ENCODE measurements at regions not wholly inside any gene's neighbourhood (a gene's known extent, or its start where the extent isn't known, plus 50 kb on each side); places are given as distances from the start of the nearest gene placed in this dataset.

DNA sequence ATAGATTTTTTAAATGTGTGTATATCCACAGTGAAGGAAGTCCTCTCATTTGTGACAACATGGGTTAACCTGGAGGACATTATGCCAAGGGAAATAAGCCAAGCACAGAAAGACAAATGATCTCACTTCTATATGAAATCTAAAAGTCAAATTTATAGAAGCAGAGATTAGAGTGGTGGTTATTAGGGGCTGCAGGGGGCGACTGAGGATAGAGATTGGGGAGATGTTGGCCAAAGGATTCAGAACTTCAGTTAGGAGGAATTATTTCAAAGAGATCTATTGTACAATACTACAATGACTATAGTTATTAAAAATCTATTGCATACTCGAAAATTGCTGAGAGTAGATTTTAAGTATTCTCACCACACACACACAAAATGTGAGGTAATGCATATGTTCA lies 252.4 kb upstream of the SLC39A10 start:
- DNase-seq = no peak

DNA sequence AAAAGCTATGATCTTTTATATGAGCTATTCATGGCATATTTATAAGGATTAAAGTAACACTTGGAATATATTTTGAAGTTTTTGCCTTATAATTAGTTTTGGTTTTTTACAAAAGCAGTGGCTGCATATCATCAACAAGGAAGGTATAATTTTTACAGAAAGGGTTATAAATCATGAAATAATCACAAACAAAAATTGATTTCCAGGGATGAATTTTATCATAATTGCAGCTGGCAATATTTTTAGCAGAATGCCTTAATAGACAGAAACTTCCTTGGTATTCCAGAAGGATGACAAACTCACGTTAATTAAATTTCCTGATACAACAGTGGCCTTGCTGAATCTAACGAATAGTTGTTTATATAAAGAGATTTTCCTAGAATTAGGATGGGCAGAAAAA lies 260.5 kb upstream of the SLC39A10 start:
- DNase-seq = no peak

DNA sequence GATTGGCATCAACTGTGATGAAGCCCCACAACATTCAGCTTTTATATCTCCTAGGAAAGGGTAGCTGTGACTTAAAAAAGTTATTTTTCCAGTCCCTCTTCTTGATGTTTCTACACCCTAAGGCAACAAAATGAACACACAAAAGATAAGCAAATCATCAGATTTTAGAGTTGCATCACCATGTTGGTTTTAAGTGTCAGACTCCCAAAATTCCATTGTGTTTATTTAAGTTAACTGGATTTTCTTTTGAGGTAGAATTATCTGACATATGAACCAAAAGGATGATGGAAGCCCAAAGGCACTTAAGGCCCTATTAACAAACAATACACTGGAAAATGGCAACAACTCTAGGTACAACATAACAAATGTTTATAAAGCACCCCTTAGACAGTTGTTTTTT lies 261.7 kb upstream of the SLC39A10 start:
- no peak for DNase-seq

DNA sequence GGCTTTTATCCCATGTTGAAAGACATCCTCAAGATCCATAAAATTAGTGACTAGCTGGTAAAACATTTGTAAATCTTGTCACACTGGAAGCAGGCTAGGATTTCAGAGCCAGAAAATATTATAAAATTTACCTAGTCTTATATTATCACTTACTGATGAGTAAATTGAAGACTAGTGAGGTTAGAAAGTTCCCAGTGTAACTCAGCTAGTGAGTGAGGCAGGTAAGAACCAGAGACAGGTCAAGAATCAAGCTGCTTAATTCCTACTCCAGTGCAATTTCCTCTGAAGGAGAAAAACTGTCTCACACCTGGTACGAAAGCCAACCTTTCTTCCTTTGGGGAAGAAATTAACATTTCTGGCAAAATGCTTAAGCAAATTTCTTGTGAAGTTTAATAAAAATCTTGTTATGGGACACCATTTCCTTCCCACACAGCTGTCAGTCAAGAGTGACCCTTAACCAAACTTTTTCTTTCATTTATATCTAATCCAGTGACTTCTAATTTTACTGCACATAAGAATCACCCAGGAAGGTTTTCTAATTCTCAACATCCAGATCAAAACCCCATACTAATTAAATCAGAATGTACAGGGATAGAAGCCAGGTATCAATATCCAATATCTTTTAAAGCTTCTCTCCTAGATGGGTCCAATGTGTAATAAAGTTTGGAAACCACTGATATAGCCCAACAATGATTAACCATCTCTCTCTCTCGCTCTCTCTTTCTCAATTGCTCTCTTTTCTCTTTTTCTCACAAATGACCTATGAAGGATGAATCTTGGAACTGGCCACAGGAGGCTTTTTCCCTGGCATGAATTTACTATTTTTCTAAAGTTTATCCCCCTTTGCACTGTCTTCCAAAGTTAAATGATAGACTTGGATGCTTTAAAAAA lies 264.3 kb upstream of the SLC39A10 start:
- DNase-seq = no peak

DNA sequence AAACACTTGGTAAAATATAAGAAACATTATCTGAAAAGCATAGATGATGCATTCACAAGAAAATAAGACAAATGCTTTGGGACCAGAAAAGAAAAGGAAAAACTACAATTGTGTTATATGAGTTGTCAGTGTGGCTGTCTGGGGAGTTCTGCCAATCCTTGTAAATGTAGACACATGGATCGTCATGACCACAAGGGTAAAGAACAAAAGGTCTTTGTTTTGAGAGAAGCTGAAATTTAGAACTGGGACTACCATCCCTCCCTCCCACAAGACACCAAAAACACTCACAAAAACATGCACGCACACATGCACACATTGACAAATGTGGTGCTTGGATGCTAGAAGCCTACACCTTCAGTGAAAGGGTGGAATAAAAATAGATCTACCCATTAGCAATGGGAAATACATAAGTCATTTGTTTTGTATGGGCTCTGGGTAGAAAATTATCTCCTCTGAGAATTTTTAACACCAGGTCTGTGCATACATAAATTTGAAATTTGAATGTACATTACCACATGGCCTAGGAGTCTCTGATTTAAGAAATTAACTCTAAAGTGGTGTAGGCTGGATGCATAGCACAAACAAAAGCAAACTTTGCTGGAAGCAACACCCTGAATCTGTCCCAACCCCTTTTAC lies 266.2 kb upstream of the SLC39A10 start:
- DNase-seq = no peak

DNA sequence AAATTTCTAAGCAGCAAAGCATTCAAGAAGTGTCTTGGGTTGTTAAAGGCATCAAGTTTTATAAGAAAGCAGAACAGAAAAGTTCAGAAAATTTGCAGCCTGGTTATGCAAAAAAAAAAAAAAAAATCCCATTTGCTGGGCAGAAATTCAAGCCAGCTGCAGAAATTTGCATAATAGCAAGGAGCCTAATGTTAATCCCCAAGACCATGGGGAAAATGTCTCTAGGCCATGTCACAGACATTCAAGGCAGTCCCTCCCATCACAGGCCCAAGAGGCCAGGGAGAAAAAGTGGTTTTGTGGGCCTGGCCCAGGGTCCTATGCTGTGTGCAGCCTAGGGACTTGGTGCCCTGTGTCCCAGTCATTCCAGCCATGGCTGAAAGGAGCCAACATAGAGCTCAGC lies 269.0 kb upstream of the SLC39A10 start:
- DNase-seq = no peak

DNA sequence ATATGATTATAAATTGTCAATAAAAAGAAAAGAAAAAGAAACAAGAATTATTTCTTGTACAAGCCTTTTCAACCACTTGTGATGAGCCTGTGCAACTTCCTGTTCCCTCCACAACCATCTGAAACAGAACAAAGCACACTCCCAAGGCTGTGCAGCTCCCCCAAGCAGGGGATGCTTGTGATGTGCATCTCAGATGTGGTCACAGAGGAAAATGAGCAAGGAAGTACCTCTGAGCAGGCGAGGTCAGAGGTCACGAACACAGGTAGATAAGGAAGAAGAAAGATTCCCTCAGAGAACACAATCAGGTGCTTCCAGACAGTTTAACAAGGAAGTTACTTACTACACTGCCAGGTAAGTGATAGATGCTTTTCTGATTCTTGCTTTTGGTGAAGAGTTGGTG lies 274.8 kb upstream of the SLC39A10 start:
- DNase-seq = peak; percentile 6

DNA sequence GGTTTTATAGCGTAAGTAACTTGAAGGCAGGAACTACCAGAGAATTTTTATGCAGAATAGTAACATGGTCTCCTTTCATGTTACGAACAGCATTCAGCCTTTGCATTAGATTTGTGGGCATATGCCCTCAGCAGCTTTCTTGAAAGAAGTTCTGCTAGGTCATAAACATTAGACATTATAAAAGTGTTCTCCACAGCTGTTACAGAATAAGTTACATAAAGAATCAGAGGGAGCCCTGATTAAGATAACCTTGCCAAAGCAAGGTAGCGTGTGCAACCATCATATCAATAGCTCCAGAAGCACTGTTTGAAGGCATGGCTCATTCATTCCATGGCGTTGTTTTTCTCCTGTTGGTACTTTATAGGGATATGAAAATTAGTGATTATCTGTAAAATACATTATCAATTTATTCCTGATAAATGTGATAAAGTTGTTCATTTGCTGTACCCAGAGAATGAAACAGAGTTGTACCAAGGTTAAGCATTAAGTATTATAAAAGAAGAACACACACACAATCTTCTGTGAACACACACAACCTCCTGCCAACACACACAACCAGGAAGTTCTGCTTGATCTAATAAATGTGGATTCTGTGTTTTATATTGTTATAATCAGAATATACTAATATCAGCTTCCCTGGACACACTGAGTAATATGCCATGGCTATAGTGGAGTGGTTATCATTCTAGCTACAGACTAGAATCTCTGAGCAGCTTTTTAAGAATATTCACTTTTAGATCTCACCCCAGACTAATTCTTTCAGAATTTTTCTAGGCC lies 286.7 kb upstream of the SLC39A10 start:
- no peak for DNase-seq

DNA sequence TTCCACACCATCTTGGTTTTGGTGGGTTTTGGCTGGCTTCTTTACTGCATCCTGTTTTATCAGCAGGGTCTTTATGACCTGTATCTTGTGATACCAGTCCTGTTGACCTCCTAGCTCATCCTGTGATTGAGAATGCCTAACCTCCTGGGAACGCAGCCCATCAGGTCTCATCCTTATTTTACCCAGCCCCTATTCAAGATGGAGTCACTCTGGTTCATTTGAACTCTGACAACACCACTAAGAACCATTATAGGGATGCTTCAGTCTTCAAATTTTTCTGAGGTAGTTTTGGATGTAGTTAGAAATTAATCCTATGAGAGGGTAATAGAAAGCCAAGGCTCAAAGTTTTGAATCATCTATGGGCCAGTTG lies 287.8 kb upstream of the SLC39A10 start:
- DNase-seq = no peak

DNA sequence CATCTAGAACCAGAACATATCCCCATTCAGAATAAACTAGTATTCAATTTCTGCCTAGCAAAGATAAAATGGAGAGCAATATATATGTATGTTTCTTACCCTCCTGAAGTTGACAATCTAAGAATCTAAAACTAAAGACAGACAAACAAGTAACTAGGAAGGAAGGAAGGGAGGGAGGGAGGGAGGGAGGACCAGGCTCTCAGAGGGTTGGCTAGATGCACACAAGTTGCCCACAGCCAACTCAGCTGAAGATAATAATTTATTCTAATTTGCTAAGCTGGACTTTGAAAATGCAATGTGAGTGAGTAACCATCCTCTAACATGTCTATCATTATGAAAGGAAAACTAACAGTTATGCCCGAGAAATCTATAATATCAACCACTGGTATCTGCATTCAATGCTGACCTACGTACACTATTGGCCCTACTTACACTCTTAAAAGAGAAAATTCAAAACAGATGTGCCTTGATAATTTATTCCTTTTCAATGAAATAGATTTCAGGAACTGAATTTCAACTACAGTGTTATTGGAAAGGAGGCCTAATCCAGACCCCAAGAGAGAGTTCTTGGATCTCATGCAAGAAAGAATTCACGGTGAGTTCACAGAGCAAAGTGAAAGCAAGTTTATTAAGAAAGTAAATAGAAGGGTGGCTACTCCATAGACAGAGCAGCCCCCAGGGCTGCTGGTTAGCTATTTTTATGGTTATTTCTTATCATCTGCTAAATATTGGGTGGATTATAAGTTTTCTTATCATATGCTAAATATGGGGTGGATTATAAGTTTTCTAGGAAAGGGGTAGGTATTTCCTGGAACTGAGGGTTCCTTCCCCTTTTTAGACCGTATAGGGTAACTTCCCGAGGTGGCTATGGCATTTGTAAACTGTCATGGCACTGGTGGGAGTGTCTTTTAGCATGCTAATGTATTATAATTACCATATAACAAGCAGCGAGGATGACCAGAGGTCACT lies 288.5 kb upstream of the SLC39A10 start:
- DNase-seq = no peak

DNA sequence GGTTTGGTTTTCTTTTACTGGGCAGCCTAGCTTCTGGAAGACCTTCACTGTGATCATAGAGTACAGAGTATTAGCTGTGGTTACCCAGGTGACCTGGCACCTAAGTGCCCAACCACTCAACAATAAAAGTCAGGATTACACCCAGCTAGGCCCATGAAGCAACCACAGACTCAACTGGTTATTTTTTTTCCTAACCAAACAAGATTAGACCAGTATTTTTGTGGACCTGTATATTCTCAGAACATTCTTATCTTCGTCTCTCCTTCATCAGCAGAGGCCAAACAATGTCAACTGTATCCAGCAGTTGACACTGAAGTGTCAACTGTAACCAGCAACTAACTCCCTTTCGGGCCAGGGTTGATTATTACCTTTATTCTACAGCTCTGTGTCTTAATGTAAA lies 289.2 kb upstream of the SLC39A10 start:
- DNase-seq = no peak

DNA sequence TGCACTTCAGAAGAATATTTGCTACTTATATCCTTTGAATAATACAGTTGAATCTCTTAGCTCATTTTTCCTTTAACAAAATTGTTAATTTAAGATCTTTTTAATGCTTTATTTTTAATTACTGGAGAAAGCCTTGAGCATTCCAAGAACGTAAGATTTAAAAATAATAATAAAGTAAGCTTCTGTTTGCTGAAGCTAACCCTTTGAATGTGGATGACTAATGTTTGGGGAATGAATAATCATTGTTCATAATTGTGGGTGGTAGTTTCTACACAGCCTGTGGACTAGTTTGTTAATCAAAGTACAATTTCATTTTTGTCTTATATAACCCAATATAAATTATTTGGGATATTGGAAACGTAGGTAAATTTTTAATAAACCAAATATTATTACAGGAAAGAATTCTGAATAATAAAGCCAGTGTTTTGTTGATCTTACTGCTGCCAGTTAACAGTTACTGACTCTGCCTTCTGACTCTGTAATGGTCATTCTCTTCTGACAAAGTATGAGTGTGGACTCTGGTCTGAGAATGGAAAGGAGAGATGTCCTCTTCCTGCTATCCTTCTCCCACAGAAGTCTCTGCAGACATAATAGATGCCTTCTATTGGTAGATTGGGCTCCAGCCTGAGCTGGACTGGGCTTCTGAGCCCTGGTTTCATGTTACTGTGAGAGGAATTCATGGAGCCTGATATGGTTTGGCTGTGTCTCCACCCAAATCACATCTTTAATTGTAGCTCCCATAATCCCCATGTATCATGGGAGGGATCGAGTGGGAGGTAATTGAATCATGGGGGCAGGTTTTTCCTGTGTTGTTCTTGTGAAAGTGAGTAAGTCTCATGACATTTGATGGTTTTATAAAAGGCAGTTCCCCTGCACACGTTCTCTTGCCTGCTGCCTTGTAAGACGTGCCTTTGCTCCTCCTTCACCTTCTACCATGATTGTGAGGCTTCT lies 292.7 kb upstream of the SLC39A10 start:
- no peak for DNase-seq

DNA sequence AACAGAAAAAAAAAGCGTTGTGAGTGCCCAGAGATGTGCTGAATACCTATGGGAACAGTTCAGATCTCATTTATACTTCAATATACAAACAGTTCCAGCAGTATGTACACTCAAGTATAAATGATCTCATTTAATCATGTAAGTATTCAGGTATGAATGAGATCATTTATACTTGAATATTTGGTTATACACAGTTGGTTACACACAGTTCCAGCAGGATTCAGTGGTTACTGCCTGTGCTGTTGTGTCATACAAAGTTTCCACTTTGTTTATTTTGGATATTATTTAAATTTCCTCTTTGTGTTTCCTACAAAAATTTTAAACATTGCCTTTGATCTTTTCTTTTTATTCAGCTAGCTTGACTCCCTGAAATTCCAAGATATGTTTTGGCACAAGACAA lies 293.5 kb upstream of the SLC39A10 start:
- DNase-seq = no peak

DNA sequence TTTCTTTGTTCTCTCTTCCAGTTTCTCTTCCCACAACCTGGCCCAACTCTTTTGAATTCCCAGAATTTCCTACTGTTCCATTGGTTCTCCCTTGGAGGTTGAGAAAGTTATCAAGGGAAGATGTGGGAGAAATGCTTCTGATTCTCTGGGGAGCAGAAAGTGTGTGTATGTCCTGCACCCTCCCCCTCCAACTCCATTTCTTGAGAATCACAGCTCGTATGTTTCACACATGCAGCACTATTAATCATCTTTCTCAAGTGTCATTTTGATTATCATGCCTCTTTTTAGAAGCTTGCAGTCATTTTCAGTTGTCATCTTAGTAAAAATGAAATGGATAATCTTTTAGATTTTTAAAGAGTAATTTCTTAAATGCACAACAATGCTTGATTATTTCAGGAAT lies 296.8 kb upstream of the SLC39A10 start:
- DNase-seq = no peak

DNA sequence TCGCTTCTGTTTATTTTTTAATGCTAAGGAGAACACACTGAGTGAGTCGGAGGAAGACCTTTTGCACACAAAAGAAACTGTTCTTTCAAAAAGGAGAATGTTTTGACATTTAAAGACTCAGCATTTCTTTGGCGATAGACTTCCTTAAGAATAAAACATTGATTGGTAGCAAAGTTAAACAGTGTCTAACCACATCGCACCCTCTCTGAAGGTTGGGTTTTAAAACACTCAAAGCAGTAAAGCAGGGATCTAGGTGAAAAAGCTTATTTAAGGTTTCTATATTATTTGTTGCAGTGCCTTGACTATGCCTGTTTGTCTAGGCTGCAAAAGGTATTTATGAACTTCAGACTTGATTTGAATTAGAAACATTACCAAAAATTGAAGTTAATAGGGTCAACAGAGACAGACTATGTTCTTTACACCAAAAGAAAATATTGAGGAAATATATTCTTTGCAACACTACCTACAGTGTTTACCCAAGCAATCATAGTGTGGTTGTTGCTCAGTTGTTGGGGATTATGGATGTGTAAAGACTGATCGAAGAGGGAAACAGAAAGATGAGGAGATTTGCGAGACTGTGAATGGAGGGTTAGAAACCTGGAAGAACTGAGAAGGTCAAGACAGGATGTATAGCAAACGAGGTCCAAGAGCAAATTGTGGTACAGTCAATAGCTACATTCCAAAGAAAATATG lies 297.8 kb upstream of the SLC39A10 start:
- no peak for DNase-seq

DNA sequence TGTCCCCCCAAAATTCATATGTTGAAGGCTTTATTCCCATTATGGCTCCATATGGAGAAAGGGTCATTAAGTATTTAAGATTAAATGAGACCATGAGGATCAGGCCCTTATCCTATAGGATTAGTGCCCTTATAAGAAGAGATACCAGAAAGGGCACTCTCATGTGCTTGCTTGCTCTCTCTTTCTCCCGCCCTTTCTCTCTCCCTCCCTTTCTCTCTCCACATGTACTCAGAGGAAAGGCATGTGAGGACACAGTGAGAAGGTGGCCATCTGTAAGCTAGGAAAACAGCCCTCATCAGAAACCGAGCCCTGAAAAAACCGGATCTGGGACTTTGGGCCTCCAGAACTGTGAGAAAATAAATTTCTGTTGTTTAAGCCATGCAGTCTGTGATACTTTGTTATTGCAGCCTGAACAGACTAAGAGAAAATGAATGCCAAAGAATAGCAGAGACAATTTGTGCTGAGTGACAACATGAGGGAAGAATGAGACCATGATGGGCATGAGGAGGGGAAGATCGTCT lies 300.0 kb upstream of the SLC39A10 start:
- no peak for DNase-seq

DNA sequence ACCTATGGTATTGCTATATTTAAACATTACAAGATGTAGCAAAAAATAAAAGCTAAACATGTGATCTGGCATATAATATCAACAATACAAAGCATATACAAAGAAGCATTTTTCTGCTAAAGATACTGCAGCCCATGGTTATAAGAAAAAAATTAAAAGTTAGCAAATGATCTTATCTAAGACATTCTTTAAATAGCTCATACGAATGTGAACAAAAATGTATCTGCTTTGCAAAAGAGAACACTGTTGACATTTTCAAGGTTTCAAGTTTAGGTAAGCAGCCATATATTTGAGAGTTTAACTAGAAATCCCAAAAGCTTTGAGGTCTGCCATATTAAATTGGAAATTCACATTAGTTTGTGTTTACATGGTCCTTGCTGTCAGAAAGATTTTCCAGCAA lies 301.0 kb upstream of the SLC39A10 start:
- DNase-seq = no peak

DNA sequence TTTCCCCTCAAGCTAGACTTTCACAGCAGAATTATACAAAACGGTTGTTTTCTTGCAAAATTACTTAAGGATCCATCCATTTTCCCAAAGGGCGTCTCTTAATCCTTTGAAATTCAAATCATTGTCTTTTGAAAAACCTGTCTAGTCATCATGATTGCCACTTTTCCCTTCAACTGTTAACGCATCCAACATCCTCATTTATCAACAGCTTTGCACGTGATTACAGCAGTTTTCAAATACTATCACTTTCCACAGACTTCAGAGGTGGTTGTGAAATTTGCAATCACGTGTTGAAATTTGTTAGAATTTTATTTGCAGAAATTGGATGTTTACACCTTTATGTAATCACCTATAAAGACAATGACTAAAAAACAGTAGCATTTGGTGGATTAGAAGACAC lies 304.4 kb upstream of the SLC39A10 start:
- DNase-seq = no peak

DNA sequence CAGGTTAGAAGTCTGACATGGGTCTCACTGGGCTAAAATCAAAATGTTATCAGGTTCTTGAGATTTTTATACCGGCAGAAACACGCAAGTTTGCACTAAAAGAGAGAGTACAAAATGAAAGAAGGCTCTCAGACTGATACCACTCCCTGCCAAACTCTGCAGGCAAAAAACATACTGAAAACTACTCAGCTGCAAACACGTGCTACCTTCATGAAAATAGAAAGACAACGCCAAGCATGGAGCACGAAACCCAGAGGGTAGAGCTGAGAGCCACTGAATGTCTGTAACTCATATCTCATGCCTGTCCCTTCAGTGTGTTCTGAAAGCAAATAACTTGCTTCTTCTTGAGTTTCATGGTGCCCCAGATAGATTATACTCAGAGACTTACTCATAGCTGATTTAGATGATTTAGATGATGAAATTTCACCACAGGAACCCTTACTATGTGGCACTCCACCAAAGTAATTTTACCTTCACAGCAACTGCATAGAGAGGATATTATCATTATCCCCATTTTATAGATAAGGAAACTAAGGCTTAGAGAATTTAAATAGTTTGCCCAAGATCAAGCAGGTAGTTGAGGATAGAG lies 313.0 kb upstream of the SLC39A10 start:
- no peak for DNase-seq

DNA sequence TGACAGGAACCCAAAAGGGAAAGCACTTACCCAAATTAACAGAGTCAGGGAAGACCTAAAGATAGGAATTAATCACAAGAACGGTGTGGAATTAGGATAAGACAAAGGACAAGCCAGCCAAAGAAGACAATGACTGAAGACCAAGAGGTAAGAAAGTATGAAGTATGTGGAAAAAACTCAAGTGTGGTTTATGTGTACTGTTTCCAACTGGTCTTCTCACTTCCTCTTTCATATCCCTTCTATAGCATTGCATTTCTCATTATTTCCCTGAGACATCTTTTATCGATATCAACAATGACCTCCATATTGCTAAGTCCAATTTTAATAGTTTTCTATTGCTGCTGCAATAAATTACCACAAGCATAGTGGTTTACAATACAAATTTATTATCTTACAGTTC lies 313.5 kb upstream of the SLC39A10 start:
- no peak for DNase-seq

Measured in effector CD4-positive, alpha-beta T cell (primary cell).